ENCODE measurements at regions not wholly inside any gene's neighbourhood (a gene's known extent, or its start where the extent isn't known, plus 50 kb on each side); places are given as distances from the start of the nearest gene placed in this dataset.

DNA sequence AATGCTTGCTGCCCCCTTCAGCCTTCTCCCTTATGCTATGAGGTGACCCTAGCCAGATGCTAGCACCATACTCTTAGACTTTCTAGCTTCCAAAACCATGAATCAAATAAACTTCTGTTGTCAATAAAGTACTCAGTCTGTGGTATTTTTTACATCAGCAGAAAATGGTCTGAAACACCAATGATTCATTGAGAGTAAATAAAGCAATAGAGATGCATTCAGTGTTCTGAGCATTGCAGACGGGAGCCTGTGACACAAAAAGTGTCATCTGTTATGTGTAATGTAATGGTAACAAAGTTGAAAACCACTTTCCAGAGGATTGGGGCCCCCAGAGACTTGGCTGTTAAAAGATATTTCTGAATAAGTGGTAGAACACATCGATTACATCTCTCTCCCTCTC, 758.0 kb upstream of the NRXN1 start:
- TF ChIP-seq HES2 (IDR thresholded peaks at IDR 0.05) (no peak), CHD2 (IDR thresholded peaks at IDR 0.05; ENCODE audit: low read length, partially characterized antibody) (no peak), JUN (IDR thresholded peaks at IDR 0.05) (no peak), MAZ (IDR thresholded peaks at IDR 0.05; ENCODE audit: borderline replicate concordance, low read depth, low read length) (no peak), NPAS2 (CRISPR knock-in tag; IDR thresholded peaks at IDR 0.05; ENCODE audit: borderline replicate concordance) (no peak), CTCF (IDR thresholded peaks at IDR 0.05) (no peak)

All from A549 (cell line).